ENCODE measurements at regions not wholly inside any gene's neighbourhood (a gene's known extent, or its start where the extent isn't known, plus 50 kb on each side); places are given as distances from the start of the nearest gene placed in this dataset.

DNA sequence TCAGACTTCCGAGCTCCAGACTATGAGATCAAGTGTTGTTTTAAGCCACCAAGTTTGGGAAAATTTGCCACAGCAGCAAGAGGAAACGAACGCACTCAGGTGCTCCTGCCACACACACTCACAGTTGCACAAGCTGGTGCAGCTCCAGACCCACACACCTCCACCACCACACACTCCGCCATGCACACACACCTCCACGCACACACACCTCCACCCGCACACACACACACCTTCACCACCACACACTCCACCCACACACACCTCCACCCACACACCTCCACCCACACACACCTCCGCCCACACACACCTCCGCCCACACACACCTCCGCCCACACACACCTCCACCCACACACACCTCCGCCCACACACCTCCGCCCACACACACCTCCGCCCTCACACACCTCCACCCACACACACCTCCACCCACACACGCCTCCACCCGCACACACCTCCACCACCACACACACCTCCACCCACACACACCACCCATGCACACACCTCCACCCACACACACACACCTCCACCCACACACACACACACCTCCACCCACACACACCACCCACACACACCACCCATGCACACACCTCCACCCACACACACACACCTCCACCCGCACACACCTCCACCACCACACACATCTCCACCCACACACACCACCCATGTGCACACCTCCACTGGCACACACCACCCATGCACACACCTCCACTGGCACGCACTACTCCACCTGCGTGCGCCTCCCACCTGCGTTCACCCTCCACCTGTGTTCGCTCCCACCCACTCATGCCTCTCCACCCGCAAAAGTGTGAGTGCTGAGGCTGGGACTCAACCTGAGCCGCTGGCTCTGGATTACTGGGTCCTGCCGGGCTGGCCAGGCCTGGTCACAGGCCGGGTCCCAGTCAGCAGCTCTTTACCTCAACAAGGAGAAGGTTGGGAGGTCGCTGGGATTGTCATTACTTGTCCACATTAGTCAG, 175.6 kb downstream of the BMP7 start:
- DNase-seq, result no peak

DNA sequence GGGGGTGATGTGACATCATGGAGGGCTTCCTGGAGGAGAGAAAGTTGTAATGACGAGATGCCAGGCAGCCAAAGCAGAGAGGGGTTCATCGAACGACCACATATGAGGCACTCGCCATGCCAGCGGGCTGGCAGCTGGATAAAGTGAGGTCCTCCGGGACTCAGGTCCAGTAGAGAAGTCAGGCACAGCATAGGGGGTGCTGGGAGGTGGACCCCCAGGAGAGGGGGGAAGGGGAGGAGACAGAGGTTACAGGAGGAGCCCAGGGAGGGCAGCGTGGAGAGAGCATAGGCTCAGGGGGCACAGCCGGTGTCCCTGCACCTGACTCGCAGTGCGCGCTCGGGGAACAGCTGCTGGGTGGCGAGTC, 174.7 kb downstream of the BMP7 start:
- DNase-seq, result no peak

DNA sequence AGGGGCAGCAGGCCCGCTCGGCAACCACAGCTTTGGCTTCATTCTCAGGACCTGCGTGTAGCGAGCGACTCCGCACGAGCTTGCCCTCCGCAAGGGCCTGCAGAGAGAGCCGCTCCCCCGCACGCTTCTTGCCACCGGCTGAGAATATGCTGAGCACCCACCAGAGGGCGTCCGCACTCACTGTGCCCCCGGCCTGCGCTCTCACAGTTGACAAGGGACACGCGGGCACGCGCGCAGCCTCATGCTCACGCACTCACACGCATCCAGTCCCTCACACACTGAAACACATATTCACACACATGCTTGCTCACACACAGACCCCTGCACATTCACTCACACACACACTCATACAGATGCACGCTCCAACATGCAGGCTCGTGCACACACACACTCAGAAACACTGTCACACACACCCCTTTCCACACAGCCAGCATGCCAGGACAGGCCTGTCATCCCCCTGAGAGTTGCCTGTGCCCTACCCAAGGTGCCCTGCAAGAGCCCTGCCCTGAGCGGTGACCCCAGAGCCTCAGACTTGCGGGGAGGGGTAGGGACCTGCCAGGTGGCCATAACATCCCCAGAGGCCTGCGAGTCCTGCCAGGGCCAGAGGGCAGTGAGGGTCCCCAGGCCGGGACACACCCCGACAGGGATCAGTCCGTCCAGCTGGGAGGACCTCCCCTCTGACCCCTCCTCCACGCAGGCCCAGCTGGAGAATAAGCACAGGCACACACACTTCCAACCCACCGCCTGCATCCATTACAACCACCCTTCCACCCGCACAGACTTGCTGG, 174.1 kb downstream of the BMP7 start:
- DNase-seq, result peak; percentile 54

DNA sequence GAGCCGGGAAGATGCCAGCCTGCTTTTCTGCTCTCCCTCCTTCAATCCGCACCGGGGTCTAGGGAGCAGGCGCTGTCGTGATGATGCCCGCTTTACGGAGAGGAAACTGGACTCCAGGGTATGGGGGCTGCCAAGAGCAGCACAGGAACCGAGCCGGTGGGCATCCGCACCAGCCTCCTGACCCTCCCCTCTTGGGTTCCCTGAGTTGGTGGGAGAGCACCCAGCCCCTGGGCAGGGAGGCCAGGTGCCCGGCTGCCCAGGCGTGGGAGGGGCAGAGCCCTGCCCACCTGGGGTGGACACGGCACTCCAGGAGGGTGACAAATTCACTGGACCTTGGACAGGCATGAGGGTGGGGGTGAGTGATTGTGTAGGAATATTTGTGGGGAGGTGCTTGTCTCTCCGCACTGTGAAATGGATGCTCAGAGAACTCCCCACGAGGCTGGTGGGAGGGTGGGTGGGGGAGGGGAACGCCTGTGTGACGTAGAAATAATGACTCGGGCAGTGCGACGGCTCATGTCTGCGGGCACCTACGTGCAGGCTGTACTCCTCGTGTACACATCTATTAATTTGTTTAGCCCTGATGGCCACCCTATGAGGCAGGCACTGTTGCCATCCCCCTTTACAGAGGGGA, 173.4 kb downstream of the BMP7 start:
- DNase-seq, result no peak

DNA sequence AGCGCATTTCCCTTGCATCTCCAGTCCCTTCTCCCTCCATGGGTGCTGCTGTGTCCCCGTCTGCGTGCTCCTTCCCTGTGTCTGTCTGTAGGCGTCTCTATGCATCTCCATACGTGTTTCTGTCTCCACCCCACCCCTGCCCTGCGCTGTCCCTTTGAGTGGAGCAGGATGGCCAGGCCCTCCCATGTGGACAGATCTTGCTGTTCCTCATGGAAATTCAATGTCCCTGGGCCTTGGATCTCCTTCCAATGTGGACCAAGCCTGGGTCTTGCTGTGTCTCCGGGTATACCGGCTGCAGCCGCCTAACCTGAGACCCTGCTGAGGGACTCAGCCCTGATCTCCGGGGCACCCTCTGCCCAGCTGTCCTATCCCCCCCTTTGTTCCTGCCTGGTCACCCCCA, 172.7 kb downstream of the BMP7 start:
- DNase-seq, result no peak

DNA sequence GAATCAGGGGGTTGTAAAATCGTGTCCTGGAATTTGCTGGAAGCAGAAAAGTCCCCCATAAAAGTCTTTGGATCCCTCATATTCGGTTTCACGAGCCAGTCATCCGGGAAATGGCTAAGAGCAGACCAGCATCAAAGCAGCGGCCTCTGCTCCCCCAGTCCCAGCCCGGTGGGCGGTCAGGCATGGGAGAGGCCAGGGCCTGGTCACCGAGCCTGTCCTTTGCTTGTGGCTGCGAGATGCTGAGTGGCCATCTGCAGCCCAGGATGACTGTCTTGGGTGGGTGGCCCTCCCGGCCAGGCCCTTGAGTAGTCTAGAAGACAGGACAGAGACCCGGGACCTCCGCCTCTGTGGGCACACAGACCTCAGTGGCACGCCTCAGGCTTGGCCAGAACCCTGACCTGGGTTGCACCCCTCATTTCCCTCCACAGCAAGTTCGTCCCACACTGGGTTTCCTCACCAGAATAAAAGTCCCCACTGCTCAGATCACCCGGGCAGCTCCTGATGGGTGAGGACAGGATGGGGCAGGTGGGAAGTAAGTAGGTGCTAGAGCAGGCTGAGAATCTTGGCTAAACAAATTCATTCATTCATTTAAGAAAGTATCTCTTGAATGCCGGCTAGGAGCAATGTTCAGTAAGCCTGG, 172.1 kb downstream of the BMP7 start:
- no peak for DNase-seq

DNA sequence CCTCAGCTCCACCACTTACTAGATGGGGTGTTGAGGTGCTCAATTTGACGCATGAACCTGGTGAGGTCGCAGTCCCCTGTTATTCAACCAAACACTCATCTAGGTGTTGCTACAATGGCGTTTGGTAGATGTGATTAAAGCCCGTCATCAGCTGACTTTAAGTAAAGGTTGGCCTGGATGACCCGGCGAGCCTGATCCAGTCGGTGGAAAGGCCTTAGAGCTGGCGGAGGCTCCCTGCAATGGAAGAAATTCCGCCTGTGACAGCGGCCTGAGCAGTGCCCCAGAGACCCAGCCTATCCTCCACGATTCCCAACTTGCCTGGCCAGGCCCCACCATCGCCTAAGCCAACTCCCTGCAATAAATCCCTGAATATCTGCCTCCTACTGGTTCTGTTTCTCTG, 171.4 kb downstream of the BMP7 start:
- DNase-seq, result no peak

DNA sequence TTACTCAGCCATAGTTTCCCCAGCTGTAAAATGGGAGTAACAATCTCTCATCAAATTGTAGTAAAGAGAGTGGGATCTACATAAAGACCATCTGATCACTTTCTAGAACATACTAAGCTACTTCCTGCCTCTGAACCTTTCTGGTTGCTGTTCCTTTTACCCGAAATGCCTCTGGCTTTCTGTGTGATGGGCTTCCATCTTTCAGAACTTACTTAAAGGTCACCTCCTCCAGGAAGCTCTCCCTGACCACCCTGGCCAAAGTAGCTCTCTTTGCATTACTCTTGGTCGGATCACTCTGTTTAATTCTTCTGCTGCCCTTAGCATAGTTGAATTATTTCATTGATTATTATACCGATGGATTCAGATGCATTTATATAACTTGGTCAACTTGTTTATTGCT, 171.0 kb downstream of the BMP7 start:
- no peak for DNase-seq

DNA sequence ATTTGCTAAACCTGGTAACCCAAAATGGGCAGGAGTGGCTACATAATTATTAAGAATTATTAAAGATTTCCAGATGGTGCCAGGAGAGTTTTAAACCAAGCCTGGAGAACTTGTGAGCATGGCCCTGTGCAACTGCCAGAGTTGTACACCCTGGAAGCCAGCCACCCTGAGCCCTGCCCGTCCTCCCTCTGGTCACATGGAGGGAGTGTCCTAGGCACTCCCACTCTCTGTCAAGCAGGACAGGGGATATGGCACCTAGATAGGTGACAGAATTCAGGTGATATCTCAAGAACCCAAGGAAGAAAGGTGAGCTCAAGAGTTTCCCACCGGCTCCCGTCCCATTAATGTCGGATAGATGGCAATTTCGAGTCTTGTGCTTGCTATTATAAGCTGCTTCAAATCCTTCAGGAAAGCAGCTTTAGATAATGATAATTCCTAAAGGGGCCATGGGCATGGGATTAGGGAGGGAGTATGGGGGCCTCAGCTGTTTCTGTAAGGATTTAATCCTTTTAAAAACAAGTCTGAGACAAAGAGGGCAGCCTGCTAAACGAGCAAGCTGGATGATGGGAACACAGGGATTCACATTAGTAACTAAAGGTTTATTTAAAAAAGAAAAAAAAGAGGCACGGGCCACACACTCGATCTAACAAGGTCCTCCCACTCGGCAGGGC, 169.1 kb downstream of the BMP7 start:
- no peak for DNase-seq

DNA sequence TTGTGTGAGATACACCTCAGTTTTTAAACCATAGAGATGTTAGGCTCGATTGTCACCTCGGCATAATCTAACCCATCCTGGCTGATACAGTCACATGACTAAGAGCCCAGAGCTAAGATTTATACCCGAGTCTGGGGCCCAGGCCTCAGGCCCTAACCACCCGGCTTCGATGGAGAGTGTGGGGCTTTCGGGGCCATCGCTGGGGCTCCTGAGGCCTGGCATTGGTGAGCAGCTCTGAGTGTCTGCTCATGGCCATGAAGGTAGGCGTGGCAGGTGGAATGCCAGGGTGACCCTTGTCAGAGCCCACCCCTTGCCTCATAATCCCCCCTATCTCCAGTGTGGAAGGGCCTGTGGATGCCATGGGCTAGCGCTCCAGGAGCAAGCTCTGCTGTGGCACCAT, 164.3 kb downstream of the BMP7 start:
- no peak for DNase-seq

DNA sequence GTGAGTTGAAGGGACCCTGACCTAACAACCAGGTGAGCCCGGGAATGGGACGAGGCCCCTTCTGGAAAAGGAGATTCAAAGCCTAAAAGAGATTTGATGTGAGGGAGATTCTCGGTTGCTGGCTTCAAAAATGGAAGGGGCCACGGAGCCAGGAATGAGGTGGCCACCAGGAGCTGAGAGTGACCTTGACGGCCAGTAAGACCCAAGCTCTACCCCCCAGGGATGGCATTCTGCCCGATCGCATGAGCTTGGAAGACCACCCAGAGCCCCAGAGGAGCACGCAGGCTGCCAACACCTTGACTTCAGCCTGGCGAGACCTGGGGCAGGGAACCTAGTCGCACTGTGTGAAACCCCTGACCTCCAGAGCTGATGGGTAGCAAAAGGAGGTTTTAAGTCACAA, 163.9 kb downstream of the BMP7 start:
- no peak for DNase-seq

DNA sequence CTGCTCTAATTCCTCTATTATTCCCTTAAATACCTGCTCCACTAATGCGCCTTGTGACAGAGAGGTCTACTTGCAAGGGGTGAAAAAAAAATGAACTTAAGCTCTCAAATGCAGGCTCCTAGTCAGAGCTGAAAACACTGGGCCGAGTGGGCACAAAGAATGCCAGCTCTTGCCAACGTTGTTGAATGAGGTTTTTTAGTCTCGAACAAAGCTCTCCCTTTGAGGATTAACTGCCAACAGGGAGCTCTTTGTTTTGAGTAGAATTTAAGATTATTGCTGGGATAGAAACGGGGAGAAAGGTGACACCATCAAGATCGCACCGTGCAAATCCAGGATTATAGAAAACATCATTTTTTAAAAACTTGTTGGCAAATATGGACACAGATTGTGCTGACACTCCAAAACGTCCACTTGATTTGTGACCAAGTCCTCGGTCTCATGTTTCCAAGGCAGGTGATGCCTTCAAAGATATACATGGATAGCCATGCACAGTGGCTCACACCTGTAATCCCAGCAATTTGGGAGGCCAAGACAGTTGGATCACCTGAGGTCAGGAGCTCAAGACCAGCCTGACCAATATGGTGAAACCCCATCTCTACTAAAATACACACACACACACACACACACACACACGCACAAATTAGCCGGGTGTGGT, 163.2 kb downstream of the BMP7 start:
- DNase-seq, result no peak

DNA sequence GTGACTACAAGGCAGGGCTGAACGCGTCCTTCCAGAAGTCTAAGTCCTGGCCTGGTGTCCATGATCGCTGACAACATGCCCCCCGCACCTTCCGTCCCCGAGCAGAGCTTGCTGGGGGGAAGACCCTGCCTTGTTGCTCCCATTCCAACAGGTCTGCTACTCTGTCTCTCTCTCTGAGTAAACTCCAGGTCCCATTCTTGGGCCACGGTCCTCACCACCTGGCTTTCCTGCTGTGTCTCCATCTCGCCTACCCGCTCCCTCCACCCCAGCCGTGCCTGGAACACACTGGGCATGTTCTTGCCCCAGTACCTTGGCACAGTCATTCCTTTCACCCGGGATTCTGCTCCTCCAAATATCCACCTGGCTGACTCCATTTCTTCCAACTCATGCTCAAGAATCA, 162.3 kb downstream of the BMP7 start:
- DNase-seq, result no peak

DNA sequence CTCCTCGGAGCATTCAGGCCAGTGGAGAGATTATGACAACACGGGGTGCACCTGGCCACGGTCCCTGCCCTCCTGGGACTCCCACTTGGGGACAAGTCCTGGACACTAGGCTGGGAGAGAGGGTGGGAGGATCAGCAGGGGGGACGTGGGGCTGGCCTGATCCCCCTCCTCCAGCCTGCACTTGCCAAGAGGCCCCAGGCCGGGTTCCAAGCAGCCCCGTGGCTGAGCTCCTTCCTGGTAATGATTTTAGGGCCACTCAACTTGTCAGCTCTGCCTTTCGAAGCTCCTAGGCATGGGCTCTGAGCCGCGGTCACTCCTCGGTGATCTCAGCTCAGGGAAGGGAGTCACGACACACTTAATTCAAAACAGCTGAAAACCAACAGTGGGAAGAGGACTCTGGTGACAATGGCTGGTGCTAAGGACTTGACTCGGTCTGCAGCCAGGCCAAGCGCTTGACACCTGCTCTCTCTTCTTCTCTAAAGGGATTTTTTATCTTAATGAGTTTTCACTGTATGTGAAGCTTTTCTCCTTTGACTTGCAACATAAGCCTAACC, 161.7 kb downstream of the BMP7 start:
- no peak for DNase-seq

DNA sequence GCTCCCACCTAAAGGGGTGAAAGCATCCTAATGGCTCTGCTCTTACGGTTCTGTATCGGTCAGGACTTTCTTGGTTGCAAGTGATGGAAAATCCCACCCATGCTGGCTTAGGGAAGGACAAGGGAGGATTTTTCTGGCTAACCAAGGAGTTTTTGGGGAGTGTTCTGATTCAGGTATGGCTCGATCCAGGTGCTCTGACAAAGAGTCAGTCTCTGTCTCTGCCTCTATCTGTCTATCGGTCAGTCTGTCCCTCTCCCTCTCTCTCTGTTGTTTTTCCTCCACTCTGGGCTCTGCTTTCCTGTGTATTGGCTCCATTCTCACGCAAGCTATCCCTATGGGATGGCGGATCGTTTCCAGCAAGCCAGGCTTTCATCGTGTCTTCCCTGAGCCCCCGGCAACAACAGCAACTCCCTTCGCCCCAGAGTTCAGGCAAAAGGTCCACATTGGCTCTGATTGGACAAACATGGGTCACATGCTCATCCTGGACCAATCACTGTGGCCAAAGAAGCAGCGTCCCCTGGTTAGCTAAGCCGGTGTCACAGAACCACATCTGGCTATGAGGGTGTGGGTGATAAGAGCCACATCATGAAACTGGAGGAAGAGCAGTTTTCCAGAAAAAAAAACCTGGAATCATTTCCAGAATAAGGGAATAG, 160.3 kb downstream of the BMP7 start:
- no peak for DNase-seq

DNA sequence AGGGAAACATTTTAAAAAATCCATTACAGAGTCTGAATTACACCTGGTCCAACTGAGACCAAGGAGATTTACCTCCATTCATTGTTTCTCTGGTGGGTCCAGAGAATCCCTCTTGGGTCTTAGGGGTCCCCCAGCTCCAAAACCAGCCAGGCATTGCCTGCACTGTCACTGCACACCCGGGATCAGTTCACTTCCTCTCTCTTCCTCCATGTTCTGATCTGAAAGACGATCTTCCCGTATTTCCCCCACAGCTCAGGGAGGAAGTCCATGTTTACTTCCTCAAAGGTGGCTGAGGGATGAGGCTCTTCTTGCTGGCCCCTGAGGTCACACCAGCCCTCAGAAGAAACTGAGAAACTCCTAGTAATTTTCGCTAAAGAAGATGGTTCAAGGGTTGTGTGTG, 159.7 kb downstream of the BMP7 start:
- DNase-seq, result no peak

DNA sequence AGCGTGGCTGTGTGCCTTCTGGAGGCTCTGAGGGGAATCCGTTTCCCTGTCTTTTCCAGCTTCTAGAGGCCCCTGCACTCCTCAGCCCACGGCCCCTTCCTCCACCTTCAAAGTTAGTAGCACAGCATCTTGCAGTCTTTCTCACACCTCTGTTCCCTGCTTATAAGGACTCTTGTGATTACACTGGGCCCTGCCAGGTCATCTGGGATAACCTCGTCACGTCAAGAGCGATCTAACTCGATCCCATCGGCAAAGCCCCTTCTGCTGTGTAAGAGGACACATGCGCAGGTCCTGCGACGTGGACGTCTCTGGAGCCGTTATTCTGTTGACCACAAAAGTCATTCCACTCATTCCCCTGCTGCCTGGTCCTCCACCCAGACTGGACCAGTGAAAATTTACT, 159.2 kb downstream of the BMP7 start:
- DNase-seq, result no peak

DNA sequence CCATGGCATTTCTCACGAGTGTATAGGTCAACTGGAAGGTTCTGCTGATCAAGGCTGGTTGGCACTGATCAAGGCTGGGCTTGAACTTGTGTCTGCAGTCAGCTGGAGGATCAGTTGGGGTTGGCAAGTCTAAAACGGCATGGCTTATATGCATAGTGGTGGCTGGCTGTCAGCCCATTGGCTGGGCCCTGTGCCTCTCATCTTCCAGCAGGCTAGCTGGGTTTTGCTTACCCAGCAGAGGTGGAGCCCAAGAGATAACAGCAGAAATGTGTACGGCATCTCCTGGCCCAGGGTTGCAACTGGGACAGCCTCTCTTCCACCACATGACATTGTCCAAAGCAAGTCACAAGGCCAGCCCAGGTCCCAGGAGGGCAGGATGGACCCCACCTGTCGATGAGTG, 158.2 kb downstream of the BMP7 start:
- DNase-seq, result no peak

DNA sequence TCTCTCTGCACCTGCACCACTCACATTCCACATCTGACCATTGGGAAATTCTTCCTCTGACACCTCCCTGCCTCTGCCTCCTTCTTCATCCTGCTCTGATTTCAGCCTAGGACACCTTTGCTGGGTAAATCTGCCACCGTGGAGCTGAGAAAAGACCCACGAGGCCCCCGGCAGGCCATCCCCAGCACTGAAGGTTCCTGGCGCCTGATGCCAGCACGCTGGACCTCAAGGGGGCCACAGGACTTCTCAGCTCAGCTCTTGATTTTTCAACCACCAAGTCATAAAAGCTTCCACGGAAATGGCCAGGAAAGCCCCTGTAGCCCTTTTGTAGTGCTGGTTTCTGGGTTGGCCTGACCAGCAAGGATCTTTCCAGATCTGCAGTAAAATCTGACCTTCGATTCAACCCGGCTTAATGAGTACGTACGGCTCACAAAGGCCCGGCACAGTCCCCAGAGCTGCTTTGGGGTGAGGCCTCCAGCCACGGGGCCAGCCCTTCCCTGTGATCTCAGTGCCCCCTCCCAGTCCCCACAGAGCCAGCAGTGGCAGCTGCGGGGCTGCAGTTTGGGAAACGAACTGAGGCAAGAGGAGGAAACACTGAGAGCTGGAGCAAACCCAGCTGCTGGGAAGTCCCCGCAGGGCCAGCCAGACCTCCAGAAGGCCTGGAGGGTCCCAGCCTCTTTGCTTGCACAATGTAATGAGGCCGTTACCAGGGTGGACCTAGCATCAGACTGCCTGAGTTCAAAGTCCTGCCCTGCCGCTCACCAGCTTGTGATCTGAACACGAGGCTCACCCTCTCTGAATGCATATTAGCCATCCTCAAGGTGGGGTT, 157.5 kb downstream of the BMP7 start:
- DNase-seq, result no peak

DNA sequence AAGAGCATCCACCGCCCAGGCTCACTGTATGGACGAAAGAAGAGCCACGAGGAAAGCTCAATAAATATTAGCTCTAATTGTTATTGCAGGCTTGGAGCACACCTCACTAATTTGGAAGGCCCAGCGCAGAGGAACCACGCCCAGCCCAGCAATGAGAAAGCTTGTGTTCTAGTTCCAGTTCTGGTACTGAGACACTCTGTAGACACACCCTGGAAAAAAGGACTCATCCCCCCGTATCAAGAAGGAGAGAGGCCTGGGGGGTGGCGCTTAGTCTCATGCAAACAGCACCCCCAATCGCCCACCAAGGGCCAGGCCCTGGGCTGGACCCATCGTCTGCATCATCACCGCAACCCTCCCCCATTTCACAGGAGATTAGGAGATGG, 156.9 kb downstream of the BMP7 start:
- DNase-seq, result no peak

All from CD4-positive, alpha-beta T cell treated with Interleukin-6 for 4 hours (primary cell).